ENCODE measurements at regions not wholly inside any gene's neighbourhood (a gene's known extent, or its start where the extent isn't known, plus 50 kb on each side); places are given as distances from the start of the nearest gene placed in this dataset.

- no peak for TF ChIP-seq CTCF (IDR thresholded peaks at IDR 0.05; ENCODE audit: insufficient read depth, low read depth, low read length)
- TF ChIP-seq EZH2 (IDR thresholded peaks at IDR 0.05; ENCODE audit: insufficient read depth, low read length): no peak
These were observed 1207.1 kb upstream of the CDH18 start for GRCh38 chr5:21195145-21195544.
